Fibroblast of gingiva (primary cell): ENCODE measurements at regions not wholly inside any gene's neighbourhood (a gene's known extent, or its start where the extent isn't known, plus 50 kb on each side); places are given as distances from the start of the nearest gene placed in this dataset.
"Not testable (repeated sequence)": the region's sequence is repeated elsewhere in the genome, so short reads cannot be mapped to it uniquely, and the experiment has no call there.

Source experiments
- DNase-seq: peaks from one replicate; pipeline ENCODE4 v3.0.0-alpha.2; 2011; ENCODE audit warnings: low read depth

- DNase-seq: no peak
Observed at GRCh38 chr4:23956601-23957364, 66.9 kb upstream of the PPARGC1A start.

DNA sequence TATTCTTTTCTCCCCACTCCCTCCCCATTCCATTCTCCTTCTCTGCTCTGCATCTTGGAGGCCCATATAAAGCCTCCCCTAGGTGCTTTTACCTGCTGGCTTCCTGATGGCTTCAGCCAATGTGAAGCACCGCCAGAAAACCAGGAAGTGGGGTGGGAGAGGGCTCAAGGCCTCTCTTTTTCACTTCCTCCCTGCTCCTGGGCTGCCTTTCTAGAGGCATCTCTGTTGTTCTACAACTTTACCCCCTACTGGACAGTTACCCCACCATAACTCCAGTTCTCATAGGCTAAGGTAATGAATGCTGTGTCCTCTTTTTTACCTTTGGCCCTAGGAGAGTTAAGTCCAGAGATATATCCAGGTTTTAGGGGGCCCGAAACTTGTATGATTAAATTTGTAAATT is 62.4 kb upstream of the PPARGC1A start:
- no peak for DNase-seq

- DNase-seq: no peak
Observed at GRCh38 chr4:23947826-23948225, 58.0 kb upstream of the PPARGC1A start.

- DNase-seq: no peak
Observed at GRCh38 chr4:23946299-23946698, 56.5 kb upstream of the PPARGC1A start.

GRCh38 chr4:23945451-23946017 is 55.7 kb upstream of the PPARGC1A start:
- peak; percentile 65 for DNase-seq

GRCh38 chr4:23944556-23944955 is 54.7 kb upstream of the PPARGC1A start:
- not testable (repeated sequence) for DNase-seq

GRCh38 chr4:23943478-23943877 is 53.6 kb upstream of the PPARGC1A start:
- no peak for DNase-seq

DNA sequence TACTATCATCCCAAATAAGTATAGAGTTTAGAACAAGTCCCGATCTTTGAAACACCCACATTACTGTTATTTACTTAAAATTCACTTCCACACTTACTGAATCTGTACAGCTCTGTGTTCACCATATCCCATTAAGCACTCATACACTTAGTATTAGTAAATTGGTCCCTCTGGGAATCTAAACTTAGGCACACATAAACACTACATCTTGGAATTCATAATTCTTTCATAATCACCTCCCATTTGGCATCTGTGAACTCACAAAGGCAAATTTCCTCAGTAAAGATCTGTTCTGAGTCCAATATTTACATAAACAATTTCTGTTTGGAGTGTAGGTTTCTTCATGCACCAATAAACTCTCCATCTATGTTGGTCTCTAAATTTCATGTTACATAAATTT is 52.6 kb upstream of the PPARGC1A start:
- peak; percentile 76 for DNase-seq
